ENCODE measurements at regions not wholly inside any gene's neighbourhood (a gene's known extent, or its start where the extent isn't known, plus 50 kb on each side); places are given as distances from the start of the nearest gene placed in this dataset.

- no peak for TF ChIP-seq CTCF (IDR thresholded peaks at IDR 0.05; ENCODE audit: insufficient read depth, low read depth, low read length)
- TF ChIP-seq EZH2 (IDR thresholded peaks at IDR 0.05; ENCODE audit: insufficient read depth, low read length): no peak
These were observed 535.0 kb downstream of the PKHD1 start for GRCh38 chr6:51552435-51552834.
